ENCODE measurements at regions not wholly inside any gene's neighbourhood (a gene's known extent, or its start where the extent isn't known, plus 50 kb on each side); places are given as distances from the start of the nearest gene placed in this dataset.

- no peak for TF ChIP-seq CTCF (IDR thresholded peaks at IDR 0.05)
- TF ChIP-seq FOXM1 (IDR thresholded peaks at IDR 0.05; ENCODE audit: low read depth) = no peak
- TF ChIP-seq RAD21 (IDR thresholded peaks at IDR 0.05; ENCODE audit: low read length) = no peak
- TF ChIP-seq FOSL2 (IDR thresholded peaks at IDR 0.05; ENCODE audit: borderline replicate concordance, low read depth) = peak; percentile 75; the same call in 1 of the 2 replicates
- no peak for TF ChIP-seq REST (IDR thresholded peaks at IDR 0.05; ENCODE audit: low read depth, low read length)
Observed at GRCh38 chr5:104189909-104190308, 627.3 kb upstream of the NUDT12 start.
